GM23338 (cell line): ENCODE measurements at regions not wholly inside any gene's neighbourhood (a gene's known extent, or its start where the extent isn't known, plus 50 kb on each side); places are given as distances from the start of the nearest gene placed in this dataset.
"Not testable (repeated sequence)": the region's sequence is repeated elsewhere in the genome, so short reads cannot be mapped to it uniquely, and the experiment has no call there.

Experiments
- ATAC-seq: fragments of 200-7000 bp; cut with Tn5 transposase; 3 replicates; pipeline ENCODE4 v1.9.1; 2020
- DNase-seq: peaks from one replicate; pipeline ENCODE4 v3.0.0-alpha.2; 2015; ENCODE audit warnings: low spot score
- H2AFZ ChIP-seq: fragments of 200-600 bp; sonication (generic); 2 replicates; pipeline ENCODE4 v1.8.0; 2016; ENCODE audit warnings: antibody characterized with exemption, mild to moderate bottlenecking, moderate library complexity
- H3F3A ChIP-seq: fragments of 200-600 bp; sonication (generic); replicated peaks from 2 replicates; pipeline ENCODE4 v1.8.0; 2017; ENCODE audit warnings: antibody characterized with exemption, mixed run types, low read depth
- H3K27ac ChIP-seq: fragments of 200-600 bp; sonication (generic); 2 replicates; pipeline ENCODE4 v1.6.1; 2016; ENCODE audit warnings: low read depth
- H3K27me3 ChIP-seq: fragments of 200-600 bp; sonication (generic); 2 replicates; pipeline ENCODE4 v1.8.0; 2016; ENCODE audit warnings: mild to moderate bottlenecking, mixed run types, moderate library complexity; ENCODE audit not compliant: insufficient read depth
- H3K36me3 ChIP-seq: fragments of 200-600 bp; sonication (generic); 2 replicates; pipeline ENCODE4 v1.8.0; 2016; ENCODE audit warnings: mild to moderate bottlenecking; ENCODE audit not compliant: insufficient read depth
- H3K4me1 ChIP-seq: fragments of 200-600 bp; sonication (generic); 2 replicates; pipeline ENCODE4 v1.8.0; 2016; ENCODE audit warnings: mild to moderate bottlenecking, moderate library complexity; ENCODE audit not compliant: insufficient read depth
- H3K4me2 ChIP-seq: fragments of 200-600 bp; sonication (generic); 2 replicates; pipeline ENCODE4 v1.7.1; 2017; ENCODE audit warnings: mixed run types
- H3K4me3 ChIP-seq: fragments of 200-600 bp; sonication (generic); 2 replicates; pipeline ENCODE4 v1.6.1; 2016; ENCODE audit warnings: mixed run types
- H3K79me2 ChIP-seq: fragments of 200-600 bp; sonication (generic); replicated peaks from 2 replicates; pipeline ENCODE4 v1.8.0; 2017; ENCODE audit warnings: mild to moderate bottlenecking; ENCODE audit not compliant: insufficient read depth
- H3K9me2 ChIP-seq: fragments of 200-600 bp; sonication (generic); 2 replicates; pipeline ENCODE4 v1.8.0; 2017; ENCODE audit not compliant: insufficient read depth
- H4K20me1 ChIP-seq: fragments of 200-600 bp; sonication (generic); replicated peaks from 2 replicates; pipeline ENCODE4 v1.8.0; 2017; ENCODE audit warnings: mild to moderate bottlenecking; ENCODE audit not compliant: insufficient read depth
- H3K27ac Mint-ChIP-seq: 2 replicates; pipeline ENCODE4 v1.8.0; 2020; ENCODE audit warnings: inconsistent platforms, mild to moderate bottlenecking, moderate library complexity, mixed read lengths
- H3K27me3 Mint-ChIP-seq: 3 replicates; pipeline ENCODE4 v1.8.0; 2022; ENCODE audit warnings: low read depth, mild to moderate bottlenecking, moderate library complexity, mixed read lengths, inconsistent platforms; ENCODE audit not compliant: insufficient read depth, poor library complexity
- H3K36me3 Mint-ChIP-seq: 3 replicates; pipeline ENCODE4 v1.8.0; 2021; ENCODE audit warnings: low read depth, mild to moderate bottlenecking, inconsistent platforms, moderate library complexity, mixed read lengths
- H3K4me1 Mint-ChIP-seq: 3 replicates; pipeline ENCODE4 v1.8.0; 2020; ENCODE audit warnings: mild to moderate bottlenecking, inconsistent platforms, mixed read lengths
- H3K4me3 Mint-ChIP-seq: 3 replicates; pipeline ENCODE4 v1.8.0; 2021; ENCODE audit warnings: moderate library complexity, mild to moderate bottlenecking, inconsistent platforms, mixed read lengths
- H3K9me3 Mint-ChIP-seq: 3 replicates; pipeline ENCODE4 v1.8.0; 2020; ENCODE audit warnings: moderate library complexity, mild to moderate bottlenecking, inconsistent platforms, mixed read lengths
- POLR2AphosphoS5 ChIP-seq: IDR thresholded peaks from 2 replicates; pipeline ENCODE4 v1.6.1; 2016; ENCODE audit warnings: antibody characterized with exemption, low read depth
- REST ChIP-seq: IDR thresholded peaks from one replicate; pipeline ENCODE4 v1.6.1; 2018; ENCODE audit warnings: antibody characterized with exemption; ENCODE audit not compliant: unreplicated experiment
- STAT1 ChIP-seq: IDR thresholded peaks from one replicate; pipeline ENCODE4 v1.6.1; 2016; ENCODE audit warnings: antibody characterized with exemption; ENCODE audit not compliant: unreplicated experiment
- ZNF114 ChIP-seq: fragments of 250-450 bp; sonication (Bioruptor Pico); IDR thresholded peaks from 2 replicates; pipeline ENCODE4 v1.5.0; 2020; ENCODE audit warnings: mild to moderate bottlenecking, moderate library complexity
- ZNF462 ChIP-seq: fragments of 250-450 bp; sonication (Bioruptor Pico); IDR thresholded peaks from 2 replicates; pipeline ENCODE4 v1.5.0; 2020; ENCODE audit warnings: mild to moderate bottlenecking, moderate library complexity

GRCh38 chr4:159927781-159928180 is 824.9 kb downstream of the RAPGEF2 start (continued):
- TF ChIP-seq STAT1 (no peak), POLR2AphosphoS5 (no peak), REST (no peak)

GRCh38 chr4:159934602-159935001 is 831.7 kb downstream of the RAPGEF2 start:
- H3K27me3 ChIP-seq, H3K4me2 ChIP-seq, H3K4me1 ChIP-seq, H4K20me1 ChIP-seq, H3K9me2 ChIP-seq, H3K27ac Mint-ChIP-seq, H2AFZ ChIP-seq, H3K27me3 Mint-ChIP-seq, H3F3A ChIP-seq, H3K4me3 ChIP-seq, H3K4me3 Mint-ChIP-seq, H3K27ac ChIP-seq, ATAC-seq, H3K4me1 Mint-ChIP-seq, H3K36me3 ChIP-seq, H3K79me2 ChIP-seq, DNase-seq: not testable (repeated sequence)
- H3K9me3 Mint-ChIP-seq, result peaks cover 66% of the 10 kb centered on the region
- H3K36me3 Mint-ChIP-seq, result peaks cover 48% of the 10 kb centered on the region

DNA sequence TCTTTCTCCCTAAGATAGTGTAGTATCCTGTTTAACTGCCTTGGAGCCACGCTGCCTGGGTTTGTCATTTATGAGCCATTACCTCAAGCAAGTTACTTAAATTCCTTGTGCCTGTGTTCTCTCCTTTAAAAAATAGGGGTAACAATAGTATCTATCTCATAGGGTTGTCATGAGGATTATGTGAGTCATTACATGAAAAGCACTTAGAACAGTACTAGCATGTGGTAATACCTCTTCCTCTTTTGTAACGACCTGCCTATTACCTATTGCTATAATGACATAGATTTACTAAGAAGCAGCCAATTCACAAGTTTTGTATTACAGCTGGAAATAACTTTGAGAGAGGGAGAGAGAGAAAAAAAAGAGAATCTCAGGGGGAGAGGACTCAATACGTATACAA is 834.7 kb downstream of the RAPGEF2 start:
- H3K27ac ChIP-seq, result no peak overlapping the region
- no peak overlapping the region for H3K4me3 ChIP-seq
- H3K4me1 Mint-ChIP-seq, result no peaks in the 10 kb centered on the region
- H2AFZ ChIP-seq, result no peak overlapping the region
- H3K4me3 Mint-ChIP-seq, result no peak overlapping the region
- peaks cover 43% of the 10 kb centered on the region for H3K36me3 Mint-ChIP-seq
- no peak overlapping the region for H3K4me2 ChIP-seq
- peaks cover 2% of the 10 kb centered on the region for H3K27me3 Mint-ChIP-seq
- no peaks in the 10 kb centered on the region for H3K4me1 ChIP-seq
- H3K27me3 ChIP-seq, result no peaks in the 10 kb centered on the region
- H4K20me1 ChIP-seq, result no peaks in the 10 kb centered on the region
- peaks cover 5% of the 10 kb centered on the region; the same call in 1 of the 2 replicates for H3K9me2 ChIP-seq
- ATAC-seq (no peak), DNase-seq (no peak)
- H3K36me3 ChIP-seq, result peaks cover 8% of the 10 kb centered on the region
- H3K79me2 ChIP-seq, result no peaks in the 10 kb centered on the region
- H3K9me3 Mint-ChIP-seq, result peaks cover 56% of the 10 kb centered on the region
- H3F3A ChIP-seq, result no peaks in the 10 kb centered on the region
- no peak overlapping the region for H3K27ac Mint-ChIP-seq
- TF ChIP-seq ZNF462 (CRISPR knock-in tag) (no peak), ZNF114 (no peak), REST (no peak)
